Tibial nerve (tissue), 4 donors: ENCODE measurements at regions not wholly inside any gene's neighbourhood (a gene's known extent, or its start where the extent isn't known, plus 50 kb on each side); places are given as distances from the start of the nearest gene placed in this dataset.

Source experiments
- CTCF ChIP-seq, 5 experiments: fragments of 200-600 bp in 3 of 5; fragments of 450-650 bp in 2 of 5; sonication (generic) in 3 of 5; IDR thresholded peaks; one replicate each; pipeline ENCODE4 v1.5.1; 2016 to 2019; ENCODE audit warnings: antibody characterized with exemption in 5 of 5, mild to moderate bottlenecking in 3 of 5, moderate library complexity in 2 of 5
- EP300 ChIP-seq, 2 donors: sonication (generic); formaldehyde crosslinking; IDR thresholded peaks; one replicate each; pipeline ENCODE4 v1.6.1; 2017; ENCODE audit warnings: antibody characterized with exemption in 2 of 2, mild to moderate bottlenecking in 1 of 2
- POLR2A ChIP-seq, 2 donors: fragments of 450-650 bp; IDR thresholded peaks; one replicate each; pipeline ENCODE4 v1.6.1; 2017; ENCODE audit warnings: antibody characterized with exemption in 2 of 2, mild to moderate bottlenecking in 2 of 2, moderate library complexity in 2 of 2

DNA sequence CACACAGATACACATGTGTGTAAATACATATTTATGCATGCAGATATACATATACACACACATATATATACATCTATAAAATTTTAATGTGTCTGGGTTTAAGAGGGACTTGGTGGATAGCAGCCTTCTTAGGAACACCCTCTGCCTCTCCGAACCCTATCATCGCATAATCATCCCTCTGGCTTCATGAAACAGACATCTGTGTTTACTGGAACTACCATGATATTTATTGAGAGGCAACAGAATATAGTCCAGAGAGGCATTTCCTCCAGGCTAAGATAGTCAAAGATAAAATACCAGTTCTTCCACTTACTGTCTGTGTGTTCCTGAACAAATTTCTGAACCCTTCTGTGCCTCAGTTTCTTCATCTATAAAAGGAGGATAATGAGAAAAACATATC is 239.0 kb upstream of the FANCL start:
- TF ChIP-seq CTCF (IDR thresholded peaks at IDR 0.05) (no peak), POLR2A (IDR thresholded peaks at IDR 0.05) (no peak), EP300 (IDR thresholded peaks at IDR 0.05) (no peak)
